Endothelial cell (in vitro differentiated cells): ENCODE measurements at regions not wholly inside any gene's neighbourhood (a gene's known extent, or its start where the extent isn't known, plus 50 kb on each side); places are given as distances from the start of the nearest gene placed in this dataset.
"Not testable (repeated sequence)": the region's sequence is repeated elsewhere in the genome, so short reads cannot be mapped to it uniquely, and the experiment has no call there.

Source experiments
- DNase-seq: peaks from one replicate; pipeline ENCODE4 v3.0.0; 2021; ENCODE audit warnings: low spot score
- H3K27ac Mint-ChIP-seq: one replicate; pipeline ENCODE4 v1.8.0; 2021; ENCODE audit warnings: mixed read lengths, inconsistent platforms; ENCODE audit not compliant: unreplicated experiment
- H3K27me3 Mint-ChIP-seq: one replicate; pipeline ENCODE4 v1.8.0; 2021; ENCODE audit warnings: mild to moderate bottlenecking, moderate library complexity, mixed read lengths, inconsistent platforms; ENCODE audit not compliant: unreplicated experiment
- H3K36me3 Mint-ChIP-seq: one replicate; pipeline ENCODE4 v1.8.0; 2021; ENCODE audit warnings: mild to moderate bottlenecking, low read depth, mixed read lengths, inconsistent platforms; ENCODE audit not compliant: unreplicated experiment
- H3K4me1 Mint-ChIP-seq: one replicate; pipeline ENCODE4 v1.8.0; 2021; ENCODE audit warnings: mild to moderate bottlenecking, mixed read lengths, inconsistent platforms; ENCODE audit not compliant: unreplicated experiment
- H3K4me3 Mint-ChIP-seq: one replicate; pipeline ENCODE4 v1.8.0; 2021; ENCODE audit warnings: mild to moderate bottlenecking, mixed read lengths, inconsistent platforms; ENCODE audit not compliant: unreplicated experiment
- H3K9me3 Mint-ChIP-seq: one replicate; pipeline ENCODE4 v1.8.0; 2021; ENCODE audit warnings: mixed read lengths, inconsistent platforms; ENCODE audit not compliant: unreplicated experiment
- CTCF ChIP-seq: fragments of 200-600 bp; sonication (generic); IDR thresholded peaks from one replicate; pipeline ENCODE4 v1.5.0; 2021; ENCODE audit warnings: antibody characterized with exemption; ENCODE audit not compliant: unreplicated experiment

GRCh38 chr2:187689372-187689771, 135.1 kb upstream of the TFPI start:
- no peaks in the 10 kb centered on the region for H3K9me3 Mint-ChIP-seq
- no peak for DNase-seq
- no peak overlapping the region for H3K27ac Mint-ChIP-seq
- no peaks in the 10 kb centered on the region for H3K36me3 Mint-ChIP-seq
- no peak overlapping the region for H3K4me3 Mint-ChIP-seq
- no peaks in the 10 kb centered on the region for H3K4me1 Mint-ChIP-seq
- H3K27me3 Mint-ChIP-seq, result no peaks in the 10 kb centered on the region
- no peak for TF ChIP-seq CTCF

- no peak overlapping the region for H3K27ac Mint-ChIP-seq
- H3K27me3 Mint-ChIP-seq, result no peaks in the 10 kb centered on the region
- no peaks in the 10 kb centered on the region for H3K36me3 Mint-ChIP-seq
- no peaks in the 10 kb centered on the region for H3K4me1 Mint-ChIP-seq
- no peak for TF ChIP-seq CTCF
- no peak for DNase-seq
- H3K4me3 Mint-ChIP-seq, result no peak overlapping the region
- no peaks in the 10 kb centered on the region for H3K9me3 Mint-ChIP-seq
These were observed 139.7 kb upstream of the TFPI start for GRCh38 chr2:187693923-187694322.

GRCh38 chr2:187696644-187697043, 142.4 kb upstream of the TFPI start:
- not testable (repeated sequence) for H3K27ac Mint-ChIP-seq, H3K36me3 Mint-ChIP-seq, H3K27me3 Mint-ChIP-seq, DNase-seq, H3K4me3 Mint-ChIP-seq, H3K9me3 Mint-ChIP-seq, H3K4me1 Mint-ChIP-seq

GRCh38 chr2:187698374-187699110, 144.3 kb upstream of the TFPI start:
- no peak overlapping the region for H3K27ac Mint-ChIP-seq
- no peak for TF ChIP-seq CTCF
- H3K9me3 Mint-ChIP-seq, result no peaks in the 10 kb centered on the region
- no peaks in the 10 kb centered on the region for H3K27me3 Mint-ChIP-seq
- no peak for DNase-seq
- H3K4me3 Mint-ChIP-seq, result no peak overlapping the region
- no peaks in the 10 kb centered on the region for H3K4me1 Mint-ChIP-seq
- H3K36me3 Mint-ChIP-seq, result no peaks in the 10 kb centered on the region

GRCh38 chr2:187702157-187702556, 147.9 kb upstream of the TFPI start:
- TF ChIP-seq CTCF, result no peak
- H3K27me3 Mint-ChIP-seq, result peaks cover 2% of the 10 kb centered on the region
- H3K36me3 Mint-ChIP-seq, result no peaks in the 10 kb centered on the region
- H3K4me1 Mint-ChIP-seq, result no peaks in the 10 kb centered on the region
- H3K9me3 Mint-ChIP-seq, result no peaks in the 10 kb centered on the region
- H3K4me3 Mint-ChIP-seq, result no peak overlapping the region
- no peak for DNase-seq
- H3K27ac Mint-ChIP-seq, result no peak overlapping the region
